HG02798 (cell line): ENCODE measurements at regions not wholly inside any gene's neighbourhood (a gene's known extent, or its start where the extent isn't known, plus 50 kb on each side); places are given as distances from the start of the nearest gene placed in this dataset.
"Not testable (repeated sequence)": the region's sequence is repeated elsewhere in the genome, so short reads cannot be mapped to it uniquely, and the experiment has no call there.

Experiments used
- ATAC-seq: cut with Tn5 transposase; IDR thresholded peaks from one replicate; pipeline ENCODE4 v1.9.1; 2021; ENCODE audit warnings: mild to moderate bottlenecking; ENCODE audit not compliant: unreplicated experiment, poor library complexity

DNA sequence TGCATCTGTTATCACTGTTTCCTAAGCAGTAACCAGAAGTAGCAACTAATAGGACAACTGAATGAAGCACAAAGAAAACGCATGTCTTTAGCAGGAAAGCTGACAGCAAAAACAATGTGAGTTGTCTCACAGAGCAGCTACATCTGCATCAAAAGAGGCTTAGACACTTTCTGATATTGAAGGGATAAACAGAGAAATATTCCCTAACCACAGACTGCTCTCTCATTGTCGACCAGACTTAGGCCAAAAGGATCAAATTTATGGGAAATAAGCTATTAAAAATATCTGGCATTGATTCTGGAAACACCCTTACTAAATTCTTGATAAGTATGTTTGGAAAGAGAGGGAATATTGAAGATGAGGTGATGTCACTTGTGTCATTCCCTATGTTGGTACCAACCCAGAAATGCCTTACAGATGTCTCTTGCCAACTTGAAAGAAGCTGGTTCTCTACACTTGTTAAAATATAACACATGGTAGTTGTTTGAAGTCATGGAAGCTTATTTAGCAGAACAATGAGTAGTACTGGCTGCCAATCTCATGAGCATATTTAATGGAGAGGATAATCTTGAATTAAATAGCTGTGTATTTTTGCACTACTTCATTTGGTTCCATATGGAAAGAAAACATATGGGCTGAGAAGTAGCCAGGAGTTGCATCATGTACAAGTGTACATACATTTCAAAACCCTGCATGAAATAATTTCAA is 929.3 kb upstream of the MAN1A1 start:
- ATAC-seq, result no peak

- peak; percentile 72 for ATAC-seq
Measured at GRCh38 chr6:120274547-120274946, 925.0 kb upstream of the MAN1A1 start.

- no peak for ATAC-seq
Measured at GRCh38 chr6:120273411-120273810, 923.9 kb upstream of the MAN1A1 start.

GRCh38 chr6:120272038-120272437 is 922.5 kb upstream of the MAN1A1 start:
- ATAC-seq, result no peak

DNA sequence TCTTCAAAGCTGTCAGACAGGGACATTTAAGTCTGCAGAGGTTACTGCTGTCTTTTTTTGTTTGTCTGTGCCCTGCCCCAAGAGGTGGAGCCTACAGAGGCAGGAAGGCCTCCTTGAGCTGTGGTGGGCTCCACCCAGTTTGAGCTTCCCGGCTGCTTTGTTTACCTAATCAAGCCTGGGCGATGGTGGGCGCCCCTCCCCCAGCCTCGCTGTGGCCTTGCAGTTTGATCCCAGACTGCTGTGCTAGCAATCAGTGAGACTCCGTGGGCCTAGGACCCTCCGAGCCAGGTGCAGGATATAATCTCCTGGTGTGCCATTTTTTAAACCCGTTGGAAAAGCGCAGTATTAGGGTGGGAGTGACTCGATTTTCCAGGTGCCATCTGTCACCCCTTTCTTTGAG is 918.7 kb upstream of the MAN1A1 start:
- ATAC-seq, result not testable (repeated sequence)

DNA sequence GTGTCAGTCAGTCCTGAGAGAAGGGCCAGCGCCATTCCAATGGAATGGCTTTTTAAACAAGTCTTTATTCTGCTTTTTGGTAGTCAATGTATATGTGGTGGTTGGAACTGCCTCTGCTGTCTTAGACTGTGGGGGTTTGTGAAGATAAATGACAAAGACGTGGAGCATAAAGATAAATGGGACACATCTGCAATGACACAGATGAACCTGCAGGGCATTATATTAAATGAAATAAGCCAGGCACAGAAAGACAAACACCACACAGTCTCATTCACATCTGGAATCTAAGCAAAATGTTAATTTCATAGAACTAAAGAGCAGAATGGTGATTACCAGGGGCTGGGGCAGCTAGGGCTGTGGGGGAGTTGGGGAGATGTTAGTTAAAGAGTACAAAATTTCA is 912.8 kb upstream of the MAN1A1 start:
- ATAC-seq, result no peak

- ATAC-seq, result no peak
Measured at GRCh38 chr6:120260636-120261035, 911.1 kb upstream of the MAN1A1 start.

DNA sequence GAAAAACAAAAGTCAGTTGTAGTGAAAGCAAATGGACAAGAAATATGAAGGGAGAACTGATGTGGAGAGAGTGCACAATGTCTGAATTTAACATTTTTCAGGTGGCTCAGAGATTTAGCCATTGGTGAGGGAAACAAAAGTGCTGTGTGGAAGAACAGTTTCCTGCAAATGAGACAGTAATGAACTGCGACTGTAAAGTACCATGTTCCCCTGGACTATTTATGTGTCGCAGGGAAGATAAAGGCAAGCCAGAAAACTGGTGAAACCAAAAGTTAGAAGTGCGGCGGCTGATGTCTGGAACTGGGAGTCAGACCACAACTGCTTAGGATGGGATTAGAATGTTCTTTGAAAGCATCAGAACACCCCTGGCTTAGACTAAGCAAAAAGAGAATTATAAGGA is 905.1 kb upstream of the MAN1A1 start:
- no peak for ATAC-seq

DNA sequence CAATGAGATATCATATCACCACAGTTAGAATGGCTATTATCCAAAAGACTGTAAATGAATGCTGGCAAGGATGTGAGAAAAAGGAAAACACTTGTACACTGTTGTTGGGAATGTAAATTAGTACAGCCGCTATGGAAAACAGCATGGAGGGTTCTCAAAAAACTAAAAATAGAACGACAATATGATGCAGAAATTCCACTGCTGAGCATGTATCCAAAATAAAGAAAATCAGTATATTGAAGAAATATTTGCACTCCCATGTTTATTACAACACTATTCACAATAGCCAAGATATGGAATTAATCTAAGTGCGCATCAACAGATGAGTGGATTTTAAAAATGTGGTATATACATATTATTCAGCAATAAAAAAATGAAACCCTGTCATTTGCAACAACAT is 898.9 kb upstream of the MAN1A1 start:
- ATAC-seq, result no peak

DNA sequence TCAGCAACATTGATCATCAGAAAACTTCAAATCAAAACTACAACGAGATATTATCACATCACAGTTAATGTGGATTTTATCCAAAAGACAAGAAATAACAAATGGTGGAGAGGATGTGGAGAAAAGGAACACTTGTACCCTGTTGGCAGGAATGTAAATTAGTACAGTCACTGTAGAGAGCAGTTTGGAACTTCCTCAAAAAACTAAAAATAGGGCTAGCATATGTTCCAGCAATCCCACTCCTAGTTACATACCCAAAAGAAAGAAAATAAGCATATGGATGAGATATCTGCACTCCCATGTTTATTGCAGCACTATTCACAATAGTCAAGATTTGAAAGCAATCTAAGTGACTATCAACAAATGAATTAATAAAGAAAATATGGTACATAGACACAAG is 887.7 kb upstream of the MAN1A1 start:
- no peak for ATAC-seq

DNA sequence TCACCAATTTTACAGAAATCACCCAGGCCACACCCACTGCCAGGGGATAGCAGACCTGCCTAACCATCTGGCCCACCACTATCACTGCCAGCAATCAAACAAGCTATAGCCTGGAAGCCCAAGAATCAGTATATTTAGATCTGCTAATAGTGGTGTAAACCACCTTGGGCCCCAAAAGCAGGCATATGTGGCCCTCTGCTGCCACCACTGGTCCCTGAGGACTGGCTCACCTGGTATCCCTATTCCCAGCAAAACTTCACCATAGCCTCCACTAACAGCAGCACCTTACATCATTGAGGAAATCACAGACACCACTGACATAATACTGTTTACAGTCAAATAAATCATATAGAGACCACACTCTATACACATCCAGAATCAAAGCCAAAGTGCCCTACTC is 880.4 kb upstream of the MAN1A1 start:
- no peak for ATAC-seq

DNA sequence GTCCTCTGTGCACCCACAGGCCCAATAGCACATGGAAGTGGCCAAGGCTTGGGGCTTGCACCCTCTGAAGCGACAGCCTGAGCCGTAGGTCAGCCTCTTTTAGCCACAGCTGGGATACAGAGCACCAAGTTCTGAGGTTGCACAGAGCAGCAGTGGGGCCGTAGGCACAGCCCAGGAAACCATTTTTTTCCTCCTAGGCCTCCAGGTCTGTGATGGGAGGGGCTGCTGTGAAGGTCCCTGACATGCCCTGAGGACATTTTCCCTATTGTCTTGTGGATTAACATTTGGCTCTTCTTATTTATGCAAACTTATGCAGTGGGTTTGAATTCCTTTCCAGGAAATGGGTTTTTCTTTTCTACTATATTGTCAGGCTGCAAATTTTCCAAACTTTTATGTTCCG is 878.7 kb upstream of the MAN1A1 start:
- ATAC-seq, result no peak

- ATAC-seq, result no peak
Measured at GRCh38 chr6:120219339-120219738, 869.8 kb upstream of the MAN1A1 start.

- no peak for ATAC-seq
Measured at GRCh38 chr6:120214088-120214499, 864.5 kb upstream of the MAN1A1 start.

GRCh38 chr6:120211955-120212792 is 862.6 kb upstream of the MAN1A1 start:
- ATAC-seq, result no peak

- no peak for ATAC-seq
Measured at GRCh38 chr6:120202878-120203277, 853.3 kb upstream of the MAN1A1 start.

DNA sequence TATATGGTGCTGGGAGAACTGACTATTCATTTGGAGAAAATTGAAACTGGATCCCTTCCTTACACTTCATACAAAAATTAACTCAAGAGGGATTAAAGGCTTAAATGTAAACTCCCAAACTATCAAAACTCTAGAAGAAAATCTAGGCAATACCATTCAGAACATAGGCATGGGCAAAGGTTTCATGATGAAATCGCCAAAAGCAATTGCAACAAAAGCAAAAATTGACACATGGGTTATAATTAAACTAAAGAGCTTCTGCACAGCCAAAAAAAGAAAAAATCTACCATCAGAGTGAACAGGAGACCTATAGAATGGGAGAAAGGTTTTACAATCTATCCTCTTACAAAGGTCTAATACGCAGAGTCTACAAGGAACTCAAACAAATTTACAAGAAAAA is 851.3 kb upstream of the MAN1A1 start:
- ATAC-seq, result no peak

GRCh38 chr6:120198033-120198432 is 848.5 kb upstream of the MAN1A1 start:
- ATAC-seq, result no peak

DNA sequence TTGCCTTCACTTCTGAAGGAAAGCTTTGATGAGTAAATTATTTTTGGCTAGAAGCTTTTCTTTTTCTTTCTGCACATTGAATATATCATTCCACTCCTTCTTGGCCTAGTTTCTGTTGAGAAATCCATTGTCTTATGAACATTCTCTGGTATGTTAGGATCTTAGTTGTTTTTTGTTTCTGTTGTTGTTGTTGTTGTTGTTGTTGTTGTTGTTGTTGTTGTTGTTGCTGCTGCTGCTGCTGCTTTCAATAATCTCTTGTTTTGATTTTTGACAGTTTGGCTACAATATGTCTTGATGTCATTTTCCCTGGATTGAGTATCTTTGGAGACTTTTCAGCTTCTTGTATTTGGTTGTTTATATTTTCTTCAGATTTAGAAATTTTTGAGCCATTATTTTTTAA is 836.5 kb upstream of the MAN1A1 start:
- no peak for ATAC-seq

- ATAC-seq, result no peak
Measured at GRCh38 chr6:120173250-120173649, 823.7 kb upstream of the MAN1A1 start.

DNA sequence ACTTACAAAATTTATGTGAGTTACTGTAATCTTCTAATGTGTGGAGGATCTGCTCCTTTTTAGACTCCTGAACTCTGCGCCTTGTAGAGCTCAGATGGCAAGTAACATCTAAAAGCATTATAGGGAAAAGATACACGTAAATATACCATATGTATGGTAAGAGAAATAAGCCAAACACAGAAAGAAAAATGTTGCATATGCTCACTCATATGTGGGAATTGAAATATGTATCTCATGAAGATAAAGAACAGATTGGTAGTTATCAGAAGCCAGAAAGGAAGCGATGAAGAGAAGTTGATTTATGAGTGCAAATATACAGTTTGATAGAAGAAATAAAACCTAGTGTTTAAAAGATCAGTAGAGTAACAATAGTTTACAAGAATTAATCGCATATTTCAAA is 815.0 kb upstream of the MAN1A1 start:
- ATAC-seq, result no peak

DNA sequence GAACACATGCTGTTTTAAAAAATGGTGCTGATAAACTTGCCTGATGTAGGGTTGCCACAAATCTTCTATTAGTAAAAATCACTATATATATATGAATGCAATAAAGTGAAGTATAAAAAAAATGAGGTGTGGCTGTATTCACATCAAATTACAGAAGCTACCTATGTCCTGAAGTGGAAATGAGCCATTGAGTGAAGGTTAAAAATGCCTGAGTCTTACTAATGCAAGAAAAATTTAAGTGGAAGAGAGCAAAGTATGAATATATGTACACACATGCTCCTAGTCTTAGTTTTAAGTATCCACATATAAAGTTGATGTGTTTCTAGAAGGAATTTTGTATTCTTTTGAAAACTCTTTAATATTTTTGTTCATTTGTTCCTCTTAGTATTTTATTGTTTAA is 808.3 kb upstream of the MAN1A1 start:
- no peak for ATAC-seq
